IMR-90 (cell line): ENCODE measurements at regions not wholly inside any gene's neighbourhood (a gene's known extent, or its start where the extent isn't known, plus 50 kb on each side); places are given as distances from the start of the nearest gene placed in this dataset.
A peak's percentile ranks its signal among the peaks of the same experiment; 100 is the strongest.

Experiments used
- ATAC-seq: fragments of 200-7000 bp; cut with Tn5 transposase; 2 replicates; pipeline ENCODE4 v1.9.1; 2020; ENCODE audit warnings: low read depth, mild to moderate bottlenecking, moderate library complexity
- BruUV-seq: library from RNA; stranded (reverse); fragments of 400-500 nt; replicated peaks from 2 replicates; lab custom pipeline; 2021; lab: Mats Ljungman, UMichigan
- CTCF ChIA-PET: fragments of 300-600 bp; formaldehyde crosslinking; extraction: SDS; loops from one replicate; lab custom pipeline; 2021; ENCODE audit warnings: antibody characterized with exemption; lab: Yijun Ruan, JAX
- POLR2A ChIA-PET: fragments of 300-600 bp; sonication (Branson Sonifier 250); formaldehyde crosslinking; loops from one replicate; lab custom pipeline; 2022; ENCODE audit warnings: antibody characterized with exemption; ENCODE audit not compliant: unreplicated experiment; lab: Charles Lee
- DNase-seq: peaks from one replicate; pipeline ENCODE4 v3.0.0; 2013
- H2AFZ ChIP-seq: replicated peaks from 2 replicates; pipeline ENCODE3; 2013; ENCODE audit warnings: low read length, mild to moderate bottlenecking; ENCODE audit not compliant: poor library complexity
- H2AK5ac ChIP-seq: 2 replicates; pipeline ENCODE4 v1.6.1; 2013; ENCODE audit warnings: low read depth, low read length, inconsistent platforms
- H2AK9ac ChIP-seq: replicated peaks from 2 replicates; pipeline ENCODE3; 2013; ENCODE audit warnings: mild to moderate bottlenecking, low read depth, low read length, moderate library complexity; ENCODE audit not compliant: poor library complexity
- H2BK120ac ChIP-seq: 2 replicates; pipeline ENCODE4 v1.6.1; 2013; ENCODE audit warnings: low read depth, low read length, inconsistent platforms
- H2BK15ac ChIP-seq: 3 replicates; pipeline ENCODE4 v1.6.1; 2013; ENCODE audit warnings: low read depth, low read length, inconsistent platforms
- H2BK20ac ChIP-seq: 2 replicates; pipeline ENCODE4 v1.6.1; 2013; ENCODE audit warnings: low read depth, mild to moderate bottlenecking, inconsistent platforms, low read length, moderate library complexity
- H2BK5ac ChIP-seq: 2 replicates; pipeline ENCODE4 v1.6.1; 2013; ENCODE audit warnings: mild to moderate bottlenecking, low read depth, low read length, inconsistent platforms; ENCODE audit not compliant: poor library complexity, severe bottlenecking
- H3K14ac ChIP-seq: replicated peaks from 2 replicates; pipeline ENCODE4 v1.6.1; 2013; ENCODE audit warnings: low read depth, low read length, inconsistent platforms
- H3K18ac ChIP-seq: 2 replicates; pipeline ENCODE4 v1.6.1; 2013; ENCODE audit warnings: low read depth, low read length, control low read depth
- H3K23ac ChIP-seq: 2 replicates; pipeline ENCODE4 v1.6.1; 2013; ENCODE audit warnings: low read depth, low read length, inconsistent platforms
- H3K27ac ChIP-seq: 2 replicates; pipeline ENCODE4 v1.5.1; 2013; ENCODE audit warnings: mild to moderate bottlenecking, control low read depth, low read length; ENCODE audit not compliant: insufficient read depth
- H3K27me3 ChIP-seq: 2 replicates; pipeline ENCODE4 v1.6.1; 2013; ENCODE audit warnings: low read length; ENCODE audit not compliant: control insufficient read depth, insufficient read depth
- H3K36me3 ChIP-seq: 2 replicates; pipeline ENCODE4 v1.6.1; 2013; ENCODE audit warnings: low read length, mixed read lengths; ENCODE audit not compliant: control insufficient read depth, insufficient read depth
- H3K4ac ChIP-seq: 2 replicates; pipeline ENCODE4 v1.6.1; 2013; ENCODE audit warnings: low read depth, low read length, inconsistent platforms
- H3K4me1 ChIP-seq: 2 replicates; pipeline ENCODE4 v1.6.1; 2013; ENCODE audit warnings: low read length, mixed read lengths; ENCODE audit not compliant: control insufficient read depth, insufficient read depth
- H3K4me2 ChIP-seq: 2 replicates; pipeline ENCODE4 v1.6.1; 2013; ENCODE audit warnings: low read depth, mild to moderate bottlenecking, control low read depth, low read length, moderate library complexity
- H3K4me3 ChIP-seq: 2 replicates; pipeline ENCODE4 v1.5.1; 2013; ENCODE audit warnings: low read depth, mild to moderate bottlenecking, control low read depth, low read length, moderate library complexity; ENCODE audit not compliant: insufficient read depth
- H3K56ac ChIP-seq: 2 replicates; pipeline ENCODE4 v1.6.1; 2013; ENCODE audit warnings: low read length, inconsistent platforms; ENCODE audit not compliant: insufficient read depth; ENCODE audit errors: extremely low read depth
- H3K79me1 ChIP-seq, 2 experiments: 2 replicates each; pipeline ENCODE4 v1.6.1; 2013; ENCODE audit warnings: low read length in 2 of 2, inconsistent platforms in 1 of 2, low read depth in 1 of 2
- H3K9ac ChIP-seq: 2 replicates; pipeline ENCODE4 v1.6.1; 2013; ENCODE audit warnings: low read depth, low read length, control low read depth
- H3K9me1 ChIP-seq: 2 replicates; pipeline ENCODE4 v1.6.1; 2013; ENCODE audit warnings: low read length, inconsistent platforms; ENCODE audit not compliant: insufficient read depth
- H3K9me3 ChIP-seq: 2 replicates; pipeline ENCODE4 v1.6.1; 2013; ENCODE audit warnings: low read length; ENCODE audit not compliant: control insufficient read depth, insufficient read depth
- H4K20me1 ChIP-seq: 2 replicates; pipeline ENCODE4 v1.6.1; 2013; ENCODE audit warnings: low read length, inconsistent platforms; ENCODE audit not compliant: insufficient read depth
- H4K5ac ChIP-seq: 2 replicates; pipeline ENCODE4 v1.6.1; 2013; ENCODE audit warnings: mild to moderate bottlenecking, low read depth, low read length, control low read depth
- H4K8ac ChIP-seq, 2 experiments: 2 replicates each; pipeline ENCODE4 v1.6.1; 2013; ENCODE audit warnings: low read depth in 2 of 2, low read length in 2 of 2, control low read depth in 1 of 2, inconsistent platforms in 1 of 2
- H4K91ac ChIP-seq: 2 replicates; pipeline ENCODE4 v1.6.1; 2013; ENCODE audit warnings: low read depth, low read length, inconsistent platforms; ENCODE audit not compliant: insufficient read depth
- BHLHE40 ChIP-seq: fragments of 150-350 bp; IDR thresholded peaks from 2 replicates; pipeline ENCODE4 v1.6.1; 2016; ENCODE audit warnings: mild to moderate bottlenecking, low read depth, low read length
- CEBPB ChIP-seq: IDR thresholded peaks from 2 replicates; pipeline ENCODE4 v1.6.1; 2012; ENCODE audit warnings: low read depth, low read length, improper control_type of control experiment
- CHD1 ChIP-seq: IDR thresholded peaks from 2 replicates; pipeline ENCODE4 v1.6.1; 2012; ENCODE audit warnings: low read depth, low read length, improper control_type of control experiment
- CTCF ChIP-seq: conservative IDR thresholded peaks from 2 replicates; pipeline ENCODE4 v1.5.1; 2012; ENCODE audit warnings: mild to moderate bottlenecking, low read depth, low read length, improper control_type of control experiment
- FOS ChIP-seq: fragments of 150-350 bp; IDR thresholded peaks from 2 replicates; pipeline ENCODE4 v1.6.1; 2016; ENCODE audit warnings: low read depth, low read length
- MAFK ChIP-seq: IDR thresholded peaks from 2 replicates; pipeline ENCODE4 v1.6.1; 2012; ENCODE audit warnings: low read depth, low read length, improper control_type of control experiment
- MAZ ChIP-seq: IDR thresholded peaks from 2 replicates; pipeline ENCODE4 v1.6.1; 2012; ENCODE audit warnings: low read depth, mild to moderate bottlenecking, low read length, improper control_type of control experiment, moderate library complexity, borderline replicate concordance
- MXI1 ChIP-seq: IDR thresholded peaks from 2 replicates; pipeline ENCODE4 v1.6.1; 2012; ENCODE audit warnings: low read depth, mild to moderate bottlenecking, low read length, moderate library complexity, borderline replicate concordance
- NFE2L2 ChIP-seq: fragments of 150-350 bp; IDR thresholded peaks from 2 replicates; pipeline ENCODE4 v1.6.1; 2016; ENCODE audit warnings: low read depth, mild to moderate bottlenecking, low read length
- POLR2A ChIP-seq: IDR thresholded peaks from 2 replicates; pipeline ENCODE4 v1.6.1; 2012; ENCODE audit warnings: mild to moderate bottlenecking, low read depth, low read length
- RAD21 ChIP-seq: IDR thresholded peaks from 2 replicates; pipeline ENCODE4 v1.6.1; 2012; ENCODE audit warnings: low read length, improper control_type of control experiment
- RCOR1 ChIP-seq: IDR thresholded peaks from 2 replicates; pipeline ENCODE4 v1.6.1; 2012; ENCODE audit warnings: mild to moderate bottlenecking, low read length, improper control_type of control experiment; ENCODE audit not compliant: insufficient replicate concordance
- RFX5 ChIP-seq: IDR thresholded peaks from 2 replicates; pipeline ENCODE4 v1.8.0; 2012; ENCODE audit warnings: low read depth, mild to moderate bottlenecking, low read length, moderate library complexity
- SMC3 ChIP-seq: fragments of 150-350 bp; IDR thresholded peaks from 2 replicates; pipeline ENCODE4 v1.6.1; 2016; ENCODE audit warnings: low read depth, mild to moderate bottlenecking, antibody characterized with exemption, low read length, moderate library complexity
- WGBS, 2 experiments: methylation state at CpG; one replicate each; pipeline versions ENCODE4 v1.1.5 to v1.1.7; 2013; ENCODE audit warnings: missing lambda C conversion rate in 2 of 2; ENCODE audit not compliant: insufficient read length in 1 of 2; ENCODE audit errors: extremely low coverage in 2 of 2; 5-methylcytosine and 5-hydroxymethylcytosine counted together
- dilution Hi-C: fragments of 300-500 bp; cut with HindIII; formaldehyde crosslinking; loops from one replicate; pipeline ENCODE4 v1.14.3; 2018; ENCODE audit warnings: low sequenced_read_pairs; ENCODE audit not compliant: unreplicated experiment
- in situ Hi-C: fragments of 300-500 bp; cut with MboI; formaldehyde crosslinking; loops from 3 replicates; pipeline ENCODE4 v1.14.3; 2019; ENCODE audit warnings: low sequenced_read_pairs, inconsistent platforms, mixed read lengths
- intact Hi-C: fragments of 100-400 bp; cut with micrococcal nuclease; formaldehyde crosslinking; loops from 2 replicates; pipeline ENCODE4 v1.10.0; 2022
- TF ChIP-seq, protein P1 (sequence below): fragments of 150-350 bp; IDR thresholded peaks from 2 replicates; pipeline ENCODE4 v1.6.1; 2016; ENCODE audit warnings: low read depth, mild to moderate bottlenecking, low read length, moderate library complexity, borderline replicate concordance
- TF ChIP-seq, protein P2 (sequence below): fragments of 150-350 bp; IDR thresholded peaks from 2 replicates; pipeline ENCODE4 v1.6.1; 2017; ENCODE audit warnings: mild to moderate bottlenecking, antibody characterized with exemption, low read length, low read depth

GRCh38 chr9:91028166-91028827 lies 226.7 kb downstream of the SYK start:
- no peak for DNase-seq
- H2BK120ac ChIP-seq = no peak overlapping the region
- no peaks in the 10 kb centered on the region for H3K27me3 ChIP-seq
- no peak overlapping the region for H3K27ac ChIP-seq
- H3K4me2 ChIP-seq = no peak overlapping the region
- peak overlapping the region; percentile 24; the same call in 1 of the 2 replicates for H2BK20ac ChIP-seq
- no peak overlapping the region for H3K23ac ChIP-seq
- H2BK5ac ChIP-seq = no peak overlapping the region
- H3K18ac ChIP-seq = no peak overlapping the region
- no peaks in the 10 kb centered on the region for H3K4me1 ChIP-seq
- in situ Hi-C loops = no loop called here
- no peaks in the 10 kb centered on the region for H3K36me3 ChIP-seq
- H3K4ac ChIP-seq = no peak overlapping the region
- H4K20me1 ChIP-seq = no peaks in the 10 kb centered on the region
- H4K5ac ChIP-seq = no peak overlapping the region
- no peak overlapping the region for H3K14ac ChIP-seq
- ChIA-PET POLR2A (no interaction called here), CTCF (interaction anchor here (1.4 kb wide), 1 partner anchor 113 kb away, joined by 4 read pairs; no protein-coding TSS in a partner anchor)
- TF ChIP-seq BHLHE40 (no peak), NFE2L2 (no peak), CHD1 (no peak), FOS (no peak), MAFK (no peak), MAZ (no peak), RAD21 (no peak), RFX5 (no peak), POLR2A (no peak), CTCF (no peak), RCOR1 (no peak), CEBPB (no peak), SMC3 (no peak), MXI1 (no peak)
- TF ChIP-seq, protein P1, sequence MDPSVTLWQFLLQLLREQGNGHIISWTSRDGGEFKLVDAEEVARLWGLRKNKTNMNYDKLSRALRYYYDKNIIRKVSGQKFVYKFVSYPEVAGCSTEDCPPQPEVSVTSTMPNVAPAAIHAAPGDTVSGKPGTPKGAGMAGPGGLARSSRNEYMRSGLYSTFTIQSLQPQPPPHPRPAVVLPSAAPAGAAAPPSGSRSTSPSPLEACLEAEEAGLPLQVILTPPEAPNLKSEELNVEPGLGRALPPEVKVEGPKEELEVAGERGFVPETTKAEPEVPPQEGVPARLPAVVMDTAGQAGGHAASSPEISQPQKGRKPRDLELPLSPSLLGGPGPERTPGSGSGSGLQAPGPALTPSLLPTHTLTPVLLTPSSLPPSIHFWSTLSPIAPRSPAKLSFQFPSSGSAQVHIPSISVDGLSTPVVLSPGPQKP = no peak
- TF ChIP-seq, protein P2, sequence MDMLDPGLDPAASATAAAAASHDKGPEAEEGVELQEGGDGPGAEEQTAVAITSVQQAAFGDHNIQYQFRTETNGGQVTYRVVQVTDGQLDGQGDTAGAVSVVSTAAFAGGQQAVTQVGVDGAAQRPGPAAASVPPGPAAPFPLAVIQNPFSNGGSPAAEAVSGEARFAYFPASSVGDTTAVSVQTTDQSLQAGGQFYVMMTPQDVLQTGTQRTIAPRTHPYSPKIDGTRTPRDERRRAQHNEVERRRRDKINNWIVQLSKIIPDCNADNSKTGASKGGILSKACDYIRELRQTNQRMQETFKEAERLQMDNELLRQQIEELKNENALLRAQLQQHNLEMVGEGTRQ = no peak
- H2AK5ac ChIP-seq = 0 out of 2 replicates have a peak overlapping the region, but pooled peaks have one; percentile 10
- peak overlapping the region; percentile 9 for H2AK9ac ChIP-seq
- no peak for ATAC-seq
- intact Hi-C loops = no loop called here
- peaks cover 5% of the 10 kb centered on the region; the same call in 1 of the 2 replicates for H3K9me3 ChIP-seq
- no peak overlapping the region for H3K4me3 ChIP-seq
- no peak overlapping the region for H2BK15ac ChIP-seq
- no peak overlapping the region for H4K8ac ChIP-seq
- H3K56ac ChIP-seq = no peak overlapping the region
- dilution Hi-C loops = no loop called here
- no TSS peak for BruUV-seq
- H3K9me1 ChIP-seq = 0 out of 2 replicates have a peak, but pooled peaks cover 4% of the 10 kb centered on the region
- peak overlapping the region; percentile 37 for H2AFZ ChIP-seq
- WGBS, 2 experiments = 96% methylated on average over 4 of the region's 8 CpGs; no CpG with 5 or more reads in 1 of the 2 experiments
- H4K91ac ChIP-seq = no peak overlapping the region
- no peaks in the 10 kb centered on the region for H3K79me1 ChIP-seq
- H3K9ac ChIP-seq = no peak overlapping the region
